WERI-Rb-1 (cell line): ENCODE measurements at regions not wholly inside any gene's neighbourhood (a gene's known extent, or its start where the extent isn't known, plus 50 kb on each side); places are given as distances from the start of the nearest gene placed in this dataset.

Experiments
- DNase-seq: peaks from one replicate; pipeline ENCODE4 v3.0.0-alpha.2; 2020
- H3K27ac ChIP-seq: fragments of 250-450 bp; sonication (Bioruptor Pico); 2 replicates; pipeline ENCODE4 v1.5.1; 2020; ENCODE audit warnings: mild to moderate bottlenecking, moderate library complexity
- H3K27me3 ChIP-seq: fragments of 250-450 bp; sonication (Bioruptor Pico); 2 replicates; pipeline ENCODE4 v1.5.1; 2021; ENCODE audit warnings: mild to moderate bottlenecking, low read depth, moderate library complexity; ENCODE audit not compliant: insufficient read depth, severe bottlenecking
- H3K36me3 ChIP-seq: fragments of 250-450 bp; sonication (Bioruptor Pico); 2 replicates; pipeline ENCODE4 v1.5.1; 2020; ENCODE audit warnings: mild to moderate bottlenecking, moderate library complexity
- H3K4me3 ChIP-seq: 2 replicates; pipeline ENCODE4 v1.5.1; 2011; ENCODE audit warnings: low read depth, mild to moderate bottlenecking, control low read depth, low read length
- H3K9me3 ChIP-seq: fragments of 250-450 bp; sonication (Bioruptor Pico); 2 replicates; pipeline ENCODE4 v1.5.1; 2021; ENCODE audit warnings: mild to moderate bottlenecking, moderate library complexity; ENCODE audit not compliant: severe bottlenecking
- CTCF ChIP-seq: IDR thresholded peaks from 2 replicates; pipeline ENCODE4 v1.5.1; 2011; ENCODE audit warnings: low read depth, mild to moderate bottlenecking, control low read depth, inconsistent platforms, low read length

- no peak overlapping the region for H3K27ac ChIP-seq
- no peak overlapping the region for H3K4me3 ChIP-seq
- peaks cover 34% of the 10 kb centered on the region for H3K9me3 ChIP-seq
- peaks cover 100% of the 10 kb centered on the region for H3K27me3 ChIP-seq
- H3K36me3 ChIP-seq, result no peaks in the 10 kb centered on the region
- peak; percentile 8 for DNase-seq
- TF ChIP-seq CTCF, result no peak
Measured at GRCh38 chr13:111482806-111483620, 162.6 kb downstream of the TEX29 start.

- DNase-seq, result peak; percentile 3
- H3K4me3 ChIP-seq, result no peak overlapping the region
- H3K36me3 ChIP-seq, result no peaks in the 10 kb centered on the region
- H3K9me3 ChIP-seq, result peaks cover 32% of the 10 kb centered on the region
- H3K27ac ChIP-seq, result no peak overlapping the region
- peaks cover 100% of the 10 kb centered on the region for H3K27me3 ChIP-seq
- TF ChIP-seq CTCF, result no peak
Measured at GRCh38 chr13:111483621-111483987, 163.2 kb downstream of the TEX29 start.

- Histone ChIP-seq H3K27ac (no peak overlapping the region), H3K4me3 (no peak overlapping the region), H3K9me3 (peaks cover 35% of the 10 kb centered on the region), H3K36me3 (no peaks in the 10 kb centered on the region), H3K27me3 (peaks cover 100% of the 10 kb centered on the region)
- DNase-seq, result peak; percentile 4
- no peak for TF ChIP-seq CTCF
Measured at GRCh38 chr13:111484141-111484925, 163.9 kb downstream of the TEX29 start.

GRCh38 chr13:111484959-111485358 lies 164.5 kb downstream of the TEX29 start:
- no peaks in the 10 kb centered on the region for H3K36me3 ChIP-seq
- H3K4me3 ChIP-seq, result no peak overlapping the region
- no peak overlapping the region for H3K27ac ChIP-seq
- peaks cover 36% of the 10 kb centered on the region for H3K9me3 ChIP-seq
- no peak for DNase-seq
- peaks cover 100% of the 10 kb centered on the region for H3K27me3 ChIP-seq
- TF ChIP-seq CTCF, result no peak

GRCh38 chr13:111485491-111486250 lies 165.2 kb downstream of the TEX29 start:
- Histone ChIP-seq H3K27me3 (peaks cover 100% of the 10 kb centered on the region), H3K4me3 (no peak overlapping the region), H3K9me3 (peaks cover 34% of the 10 kb centered on the region), H3K36me3 (no peaks in the 10 kb centered on the region), H3K27ac (no peak overlapping the region)
- DNase-seq, result peak; percentile 6
- TF ChIP-seq CTCF, result no peak
